Lower lobe of right lung (tissue), 2 donors: ENCODE measurements at regions not wholly inside any gene's neighbourhood (a gene's known extent, or its start where the extent isn't known, plus 50 kb on each side); places are given as distances from the start of the nearest gene placed in this dataset.

Experiments
- ATAC-seq, 2 donors: fragments of 200-7000 bp; cut with Tn5 transposase; one replicate each; pipeline ENCODE4 v1.9.1; 2020 to 2022; ENCODE audit warnings: mild to moderate bottlenecking in 2 of 2, moderate library complexity in 2 of 2
- DNase-seq: peaks from one replicate; pipeline ENCODE4 v3.0.0-alpha.2; 2020
- H3K27ac ChIP-seq: fragments of 200-600 bp; one replicate; pipeline ENCODE4 v1.8.0; 2022
- H3K27me3 ChIP-seq: fragments of 200-600 bp; one replicate; pipeline ENCODE4 v1.8.0; 2022; ENCODE audit warnings: low read depth
- H3K36me3 ChIP-seq: fragments of 200-600 bp; one replicate; pipeline ENCODE4 v1.8.0; 2022; ENCODE audit warnings: mild to moderate bottlenecking
- H3K4me1 ChIP-seq: fragments of 200-600 bp; one replicate; pipeline ENCODE4 v1.8.0; 2022
- H3K4me3 ChIP-seq: fragments of 200-600 bp; one replicate; pipeline ENCODE4 v1.8.0; 2022; ENCODE audit warnings: mild to moderate bottlenecking
- H3K9me3 ChIP-seq: fragments of 200-600 bp; one replicate; pipeline ENCODE4 v1.8.0; 2022
- intact Hi-C: fragments of 100-400 bp; cut with DNase I; formaldehyde crosslinking; loops from one replicate; pipeline ENCODE4 v1.11.0; 2022
- TF ChIP-seq, protein P1 (sequence below): fragments of 200-600 bp; IDR thresholded peaks from one replicate; pipeline ENCODE4 v1.8.0; 2022; ENCODE audit warnings: antibody characterized with exemption, mild to moderate bottlenecking
- donor health status: DM: no; HTN: yes; CAD: no; lungs with severe emphysema.

- ATAC-seq (no peak), DNase-seq (no peak)
- intact Hi-C loops = no loop called here
- Histone ChIP-seq H3K4me3 (no peak overlapping the region), H3K27me3 (no peaks in the 10 kb centered on the region), H3K9me3 (no peaks in the 10 kb centered on the region), H3K4me1 (no peaks in the 10 kb centered on the region), H3K36me3 (no peaks in the 10 kb centered on the region), H3K27ac (no peak overlapping the region)
- TF ChIP-seq, protein P1, sequence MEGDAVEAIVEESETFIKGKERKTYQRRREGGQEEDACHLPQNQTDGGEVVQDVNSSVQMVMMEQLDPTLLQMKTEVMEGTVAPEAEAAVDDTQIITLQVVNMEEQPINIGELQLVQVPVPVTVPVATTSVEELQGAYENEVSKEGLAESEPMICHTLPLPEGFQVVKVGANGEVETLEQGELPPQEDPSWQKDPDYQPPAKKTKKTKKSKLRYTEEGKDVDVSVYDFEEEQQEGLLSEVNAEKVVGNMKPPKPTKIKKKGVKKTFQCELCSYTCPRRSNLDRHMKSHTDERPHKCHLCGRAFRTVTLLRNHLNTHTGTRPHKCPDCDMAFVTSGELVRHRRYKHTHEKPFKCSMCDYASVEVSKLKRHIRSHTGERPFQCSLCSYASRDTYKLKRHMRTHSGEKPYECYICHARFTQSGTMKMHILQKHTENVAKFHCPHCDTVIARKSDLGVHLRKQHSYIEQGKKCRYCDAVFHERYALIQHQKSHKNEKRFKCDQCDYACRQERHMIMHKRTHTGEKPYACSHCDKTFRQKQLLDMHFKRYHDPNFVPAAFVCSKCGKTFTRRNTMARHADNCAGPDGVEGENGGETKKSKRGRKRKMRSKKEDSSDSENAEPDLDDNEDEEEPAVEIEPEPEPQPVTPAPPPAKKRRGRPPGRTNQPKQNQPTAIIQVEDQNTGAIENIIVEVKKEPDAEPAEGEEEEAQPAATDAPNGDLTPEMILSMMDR = no peak
Measured at GRCh38 chr11:69209421-69210309, 53.9 kb downstream of the SMIM38 start.

DNA sequence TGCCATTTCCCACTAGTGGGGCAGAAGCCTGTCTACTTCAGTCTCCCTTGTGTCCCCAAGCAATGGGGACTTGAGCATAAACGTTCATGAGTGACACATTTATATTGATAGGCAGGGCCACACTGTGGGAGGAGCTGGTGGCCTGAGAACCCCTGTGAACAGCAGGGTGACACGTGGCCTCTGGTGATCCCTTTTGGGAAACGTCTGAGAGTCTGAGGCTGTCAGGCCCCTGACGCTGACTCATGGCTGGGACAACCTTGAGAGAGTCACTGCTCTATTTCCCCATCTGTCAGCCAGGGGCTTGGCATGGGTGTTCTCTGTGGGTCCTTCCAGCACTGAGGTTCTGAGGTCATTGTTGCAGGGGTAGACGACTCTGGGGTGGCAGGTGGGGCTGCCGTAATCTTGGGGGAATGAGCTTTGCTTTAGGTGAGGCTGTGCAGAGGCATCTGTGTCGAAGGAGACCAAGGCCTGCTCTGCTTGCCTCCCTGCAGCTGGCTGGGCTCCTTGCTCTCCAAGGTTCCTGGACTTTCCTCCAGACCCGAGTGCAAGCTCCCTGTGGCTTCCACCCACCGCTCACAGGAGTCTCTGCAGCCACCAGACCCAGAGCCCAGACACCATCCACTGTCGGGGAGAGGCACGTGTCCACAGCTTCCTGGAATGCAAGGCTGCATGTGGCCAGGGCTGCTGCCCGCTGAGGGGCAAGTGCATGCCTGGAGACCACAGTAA is 54.7 kb downstream of the SMIM38 start:
- H3K9me3 ChIP-seq = no peaks in the 10 kb centered on the region
- intact Hi-C loops = no loop called here
- H3K36me3 ChIP-seq = no peaks in the 10 kb centered on the region
- DNase-seq (no peak), ATAC-seq (no peak)
- H3K4me3 ChIP-seq = no peak overlapping the region
- TF ChIP-seq, protein P1 = no peak
- H3K4me1 ChIP-seq = no peaks in the 10 kb centered on the region
- H3K27ac ChIP-seq = no peak overlapping the region
- no peaks in the 10 kb centered on the region for H3K27me3 ChIP-seq

DNA sequence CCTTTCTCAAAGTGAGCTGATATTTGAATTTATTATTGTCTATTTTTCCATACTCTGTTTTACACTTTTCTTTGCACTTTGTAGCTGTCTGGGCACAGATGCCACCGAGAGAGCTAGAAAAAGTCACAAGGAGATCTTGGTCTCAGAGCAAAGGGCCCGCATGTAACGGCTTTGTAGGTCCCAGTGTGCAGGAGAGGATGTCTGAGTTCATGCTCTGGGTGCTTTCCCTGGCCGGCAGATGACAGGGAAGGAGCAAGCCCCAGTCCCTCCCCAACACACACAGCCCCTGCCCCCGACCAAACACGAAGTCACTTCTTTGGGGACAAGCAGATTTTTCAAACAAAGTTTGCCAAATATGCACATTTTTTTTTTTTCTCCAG is 55.8 kb downstream of the SMIM38 start:
- Histone ChIP-seq H3K27me3 (no peaks in the 10 kb centered on the region), H3K27ac (no peak overlapping the region), H3K36me3 (no peaks in the 10 kb centered on the region), H3K4me1 (no peaks in the 10 kb centered on the region), H3K9me3 (no peaks in the 10 kb centered on the region), H3K4me3 (no peak overlapping the region)
- TF ChIP-seq, protein P1 = no peak
- no peak for ATAC-seq
- intact Hi-C loops = no loop called here
- no peak for DNase-seq

DNA sequence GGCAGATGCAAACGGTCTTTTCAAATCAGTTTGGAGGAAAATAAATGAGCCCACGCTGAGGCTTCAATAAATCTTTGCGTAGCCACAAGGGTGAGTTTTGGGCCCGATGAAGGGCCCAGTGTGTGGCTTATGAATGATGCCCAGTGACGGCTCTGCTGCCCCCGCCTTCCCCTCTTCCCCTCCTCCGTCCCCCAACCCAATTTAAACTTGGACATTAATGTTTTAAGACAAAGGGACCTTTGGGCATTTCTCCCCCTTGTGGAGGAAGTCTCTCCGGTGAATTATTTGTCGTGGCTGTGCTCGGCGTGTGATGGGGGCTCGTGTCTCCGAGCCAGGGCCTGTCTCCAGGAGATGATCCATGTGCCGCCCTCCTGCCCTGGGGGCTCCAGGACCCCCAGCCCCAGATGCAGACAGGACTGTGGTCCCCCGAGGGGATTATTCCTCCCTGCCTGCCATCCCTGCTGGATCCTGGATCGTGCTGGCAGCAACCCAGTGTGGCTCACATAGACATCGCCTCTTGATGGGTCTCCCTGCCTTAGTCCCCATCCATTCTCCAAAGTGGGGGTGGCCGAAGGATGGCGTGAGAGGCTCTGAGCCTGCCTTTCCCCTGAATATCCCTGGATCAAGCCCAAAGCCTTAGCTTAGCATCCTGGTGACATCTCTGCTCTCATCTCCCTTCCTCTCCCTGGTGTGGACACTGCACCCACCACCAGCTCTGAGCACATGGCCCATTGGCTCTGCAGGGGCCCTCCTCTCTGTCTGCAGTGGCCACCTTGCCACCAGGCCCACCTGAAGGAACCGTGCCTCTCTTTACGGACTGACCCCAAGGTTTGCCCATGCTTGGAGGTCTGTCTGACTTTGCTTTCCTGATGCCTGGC is 56.4 kb downstream of the SMIM38 start:
- TF ChIP-seq, protein P1 = no peak
- no peaks in the 10 kb centered on the region for H3K9me3 ChIP-seq
- H3K4me3 ChIP-seq = no peak overlapping the region
- intact Hi-C loops = no loop called here
- H3K27me3 ChIP-seq = no peaks in the 10 kb centered on the region
- no peaks in the 10 kb centered on the region for H3K4me1 ChIP-seq
- DNase-seq (no peak), ATAC-seq (no peak)
- H3K36me3 ChIP-seq = no peaks in the 10 kb centered on the region
- H3K27ac ChIP-seq = no peak overlapping the region

- ATAC-seq = no peak
- TF ChIP-seq, protein P1 = no peak
- H3K27ac ChIP-seq = no peak overlapping the region
- DNase-seq = no peak
- H3K4me3 ChIP-seq = no peak overlapping the region
- H3K9me3 ChIP-seq = no peaks in the 10 kb centered on the region
- H3K27me3 ChIP-seq = no peaks in the 10 kb centered on the region
- H3K36me3 ChIP-seq = no peaks in the 10 kb centered on the region
- no peaks in the 10 kb centered on the region for H3K4me1 ChIP-seq
- intact Hi-C loops = no loop called here
Measured at GRCh38 chr11:69212798-69213110, 57.0 kb downstream of the SMIM38 start.
